ENCODE measurements at regions not wholly inside any gene's neighbourhood (a gene's known extent, or its start where the extent isn't known, plus 50 kb on each side); places are given as distances from the start of the nearest gene placed in this dataset.

GRCh38 chr4:157964463-157964862 lies 208.4 kb downstream of the GASK1B start:
- no peak for DNase-seq (ENCODE audit: low read depth)

- no peak for DNase-seq (ENCODE audit: low read depth)
Measured at GRCh38 chr4:157961229-157961990, 211.4 kb downstream of the GASK1B start.

- no peak for DNase-seq (ENCODE audit: low read depth)
Measured at GRCh38 chr4:157957905-157958304, 214.9 kb downstream of the GASK1B start.

- no peak for DNase-seq (ENCODE audit: low read depth)
Measured at GRCh38 chr4:157942017-157942416, 230.8 kb downstream of the GASK1B start.

GRCh38 chr4:157934151-157934550 lies 238.7 kb downstream of the GASK1B start:
- DNase-seq (ENCODE audit: low read depth), result no peak

- DNase-seq (ENCODE audit: low read depth), result no peak
Measured at GRCh38 chr4:157932936-157933335, 239.9 kb downstream of the GASK1B start.

- DNase-seq (ENCODE audit: low read depth), result no peak
Measured at GRCh38 chr4:157929486-157929885, 243.3 kb downstream of the GASK1B start.

GRCh38 chr4:157918036-157918832 lies 254.6 kb downstream of the GASK1B start:
- no peak for DNase-seq (ENCODE audit: low read depth)

- DNase-seq (ENCODE audit: low read depth), result no peak
Measured at GRCh38 chr4:157912212-157912611, 260.6 kb downstream of the GASK1B start.

- no peak for DNase-seq (ENCODE audit: low read depth)
Measured at GRCh38 chr4:157911662-157912061, 261.2 kb downstream of the GASK1B start.

GRCh38 chr4:157908691-157909090 lies 264.1 kb downstream of the GASK1B start:
- no peak for DNase-seq (ENCODE audit: low read depth)

GRCh38 chr4:157908031-157908430 lies 264.8 kb downstream of the GASK1B start:
- DNase-seq (ENCODE audit: low read depth), result no peak

- no peak for DNase-seq (ENCODE audit: low read depth)
Measured at GRCh38 chr4:157907226-157907946, 265.4 kb downstream of the GASK1B start.

- DNase-seq (ENCODE audit: low read depth), result no peak
Measured at GRCh38 chr4:157898836-157899605, 273.8 kb downstream of the GASK1B start.

GRCh38 chr4:157897855-157898370 lies 274.9 kb downstream of the GASK1B start:
- DNase-seq (ENCODE audit: low read depth), result no peak

GRCh38 chr4:157896726-157897125 lies 276.1 kb downstream of the GASK1B start:
- no peak for DNase-seq (ENCODE audit: low read depth)

- no peak for DNase-seq (ENCODE audit: low read depth)
Measured at GRCh38 chr4:157895205-157895604, 277.6 kb downstream of the GASK1B start.

GRCh38 chr4:157889788-157890187 lies 283.0 kb downstream of the GASK1B start:
- no peak for DNase-seq (ENCODE audit: low read depth)

- DNase-seq (ENCODE audit: low read depth), result no peak
Measured at GRCh38 chr4:157888281-157888680, 284.5 kb downstream of the GASK1B start.

GRCh38 chr4:157887316-157887715 lies 285.5 kb downstream of the GASK1B start:
- no peak for DNase-seq (ENCODE audit: low read depth)

GRCh38 chr4:157886645-157887044 lies 286.2 kb downstream of the GASK1B start:
- no peak for DNase-seq (ENCODE audit: low read depth)

GRCh38 chr4:157885811-157886210 lies 287.0 kb downstream of the GASK1B start:
- DNase-seq (ENCODE audit: low read depth), result no peak
